Neural cell (in vitro differentiated cells): ENCODE measurements at regions not wholly inside any gene's neighbourhood (a gene's known extent, or its start where the extent isn't known, plus 50 kb on each side); places are given as distances from the start of the nearest gene placed in this dataset.

ENCODE experiments used
- H2AFZ ChIP-seq: fragments of 200-600, 300-800 bp; sonication (generic), shearing (Covaris generic); 2 replicates; pipeline ENCODE4 v1.6.0; 2014; ENCODE audit warnings: low read depth, mild to moderate bottlenecking, antibody characterized with exemption, low read length, moderate library complexity
- H3F3A ChIP-seq: fragments of 200-600 bp; shearing (Covaris generic); 2 replicates; pipeline ENCODE4 v1.6.1; 2016; ENCODE audit warnings: mild to moderate bottlenecking, moderate library complexity, mixed read lengths, antibody characterized with exemption, low read length; ENCODE audit not compliant: insufficient read depth, poor library complexity, severe bottlenecking
- H3K27ac ChIP-seq: fragments of 200-600, 300-800 bp; sonication (generic), shearing (Covaris generic); 2 replicates; pipeline ENCODE4 v1.5.1; 2014; ENCODE audit warnings: mild to moderate bottlenecking, low read length, moderate library complexity
- H3K27me3 ChIP-seq: fragments of 300-800, 200-600 bp; sonication (generic), shearing (Covaris generic); 2 replicates; pipeline ENCODE4 v1.6.0; 2014; ENCODE audit warnings: mild to moderate bottlenecking, low read depth, low read length, moderate library complexity; ENCODE audit not compliant: insufficient read depth
- H3K36me3 ChIP-seq: fragments of 300-800, 200-600 bp; sonication (generic), shearing (Covaris generic); 2 replicates; pipeline ENCODE4 v1.5.1; 2014; ENCODE audit warnings: mild to moderate bottlenecking, antibody characterized with exemption, low read length, moderate library complexity; ENCODE audit not compliant: insufficient read depth
- H3K4me2 ChIP-seq: fragments of 300-800, 200-600 bp; sonication (generic), shearing (Covaris generic); 2 replicates; pipeline ENCODE4 v1.6.0; 2014; ENCODE audit warnings: mild to moderate bottlenecking, low read length
- H3K4me3 ChIP-seq: fragments of 300-800, 200-600 bp; sonication (generic), shearing (Covaris generic); 2 replicates; pipeline ENCODE4 v1.5.1; 2014; ENCODE audit warnings: mild to moderate bottlenecking, low read length, moderate library complexity
- H3K79me2 ChIP-seq: fragments of 200-600 bp; shearing (Covaris generic); replicated peaks from 2 replicates; pipeline ENCODE4 v1.6.0; 2014; ENCODE audit warnings: mild to moderate bottlenecking, low read length, moderate library complexity; ENCODE audit not compliant: insufficient read depth
- H3K9ac ChIP-seq: fragments of 300-800, 200-600 bp; sonication (generic), shearing (Covaris generic); 2 replicates; pipeline ENCODE4 v1.6.1; 2016; ENCODE audit warnings: mild to moderate bottlenecking, low read length, mixed read lengths
- H3K9me2 ChIP-seq: fragments of 200-600 bp; shearing (Covaris generic); 2 replicates; pipeline ENCODE4 v1.6.1; 2016; ENCODE audit warnings: mild to moderate bottlenecking, low read length, mixed read lengths; ENCODE audit not compliant: insufficient read depth
- H3K9me3 ChIP-seq: fragments of 200-600, 300-800 bp; sonication (generic), shearing (Covaris generic); 2 replicates; pipeline ENCODE4 v1.6.1; 2016; ENCODE audit warnings: mild to moderate bottlenecking, mixed run types, low read length, moderate library complexity, mixed read lengths
- H4K20me1 ChIP-seq: fragments of 200-600 bp; shearing (Covaris generic); 2 replicates; pipeline ENCODE4 v1.6.1; 2016; ENCODE audit warnings: mild to moderate bottlenecking, mixed run types; ENCODE audit not compliant: insufficient read depth
- EP300 ChIP-seq: fragments of 450-650 bp; conservative IDR thresholded peaks from 2 replicates; pipeline ENCODE4 v1.6.1; 2014; ENCODE audit warnings: antibody characterized with exemption, mild to moderate bottlenecking, moderate library complexity; ENCODE audit not compliant: poor library complexity, severe bottlenecking
- EZH2 ChIP-seq: fragments of 200-600, 300-800 bp; shearing (Covaris generic), sonication (generic); IDR thresholded peaks from 2 replicates; pipeline ENCODE4 v1.6.1; 2014; ENCODE audit warnings: antibody characterized with exemption, low read length, borderline replicate concordance, mild to moderate bottlenecking; ENCODE audit not compliant: insufficient read depth, poor library complexity, severe bottlenecking
- MXI1 ChIP-seq: fragments of 450-650 bp; conservative IDR thresholded peaks from 2 replicates; pipeline ENCODE4 v1.6.1; 2014; ENCODE audit warnings: antibody characterized with exemption, mild to moderate bottlenecking; ENCODE audit not compliant: poor library complexity, severe bottlenecking
- POLR2AphosphoS5 ChIP-seq: IDR thresholded peaks from 2 replicates; pipeline ENCODE4 v1.6.1; 2012
- RAD21 ChIP-seq: fragments of 450-650 bp; conservative IDR thresholded peaks from 2 replicates; pipeline ENCODE4 v1.6.1; 2014; ENCODE audit warnings: antibody characterized with exemption, mild to moderate bottlenecking, moderate library complexity
- TAF1 ChIP-seq: IDR thresholded peaks from 2 replicates; pipeline ENCODE4 v1.6.1; 2012; ENCODE audit warnings: low read depth
- TF ChIP-seq, protein P1 (sequence below): IDR thresholded peaks from 2 replicates; pipeline ENCODE4 v1.6.1; 2012; ENCODE audit warnings: borderline replicate concordance
- TF ChIP-seq, protein P2 (sequence below): fragments of 450-650 bp; IDR thresholded peaks from 2 replicates; pipeline ENCODE4 v1.5.1; 2014; ENCODE audit warnings: antibody characterized with exemption, mild to moderate bottlenecking, moderate library complexity; ENCODE audit not compliant: poor library complexity, severe bottlenecking

DNA sequence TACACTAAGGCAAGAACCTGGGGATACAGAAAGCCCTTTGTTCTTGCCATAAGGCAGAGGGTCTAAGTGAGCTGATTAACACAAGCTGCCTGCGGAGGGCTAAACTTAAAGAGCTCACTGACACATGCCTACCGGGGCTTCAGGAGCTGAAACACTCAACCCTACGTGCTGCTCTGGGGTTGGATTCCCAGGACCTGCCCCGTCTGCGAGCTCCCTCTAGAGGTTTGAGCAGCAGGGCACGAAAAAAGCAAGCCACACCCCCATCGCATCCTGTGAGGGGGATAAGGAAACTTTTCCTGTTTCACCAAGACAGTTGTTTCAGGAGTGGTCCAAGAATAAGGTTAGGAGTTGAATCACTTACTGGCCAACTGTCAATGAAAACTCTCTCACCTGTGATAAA lies 562.1 kb downstream of the TMX3 start:
- Histone ChIP-seq H4K20me1 (no peaks in the 10 kb centered on the region), H3K27me3 (no peaks in the 10 kb centered on the region), H3K9me3 (no peaks in the 10 kb centered on the region), H3K9ac (no peak overlapping the region), H3F3A (no peaks in the 10 kb centered on the region), H3K27ac (no peak overlapping the region), H2AFZ (no peak overlapping the region), H3K79me2 (no peaks in the 10 kb centered on the region), H3K4me2 (no peak overlapping the region), H3K9me2 (no peaks in the 10 kb centered on the region), H3K36me3 (no peaks in the 10 kb centered on the region), H3K4me3 (no peak overlapping the region)
- TF ChIP-seq EP300 (no peak), RAD21 (no peak), TAF1 (no peak), EZH2 (no peak), POLR2AphosphoS5 (no peak), MXI1 (no peak)
- TF ChIP-seq, protein P1, sequence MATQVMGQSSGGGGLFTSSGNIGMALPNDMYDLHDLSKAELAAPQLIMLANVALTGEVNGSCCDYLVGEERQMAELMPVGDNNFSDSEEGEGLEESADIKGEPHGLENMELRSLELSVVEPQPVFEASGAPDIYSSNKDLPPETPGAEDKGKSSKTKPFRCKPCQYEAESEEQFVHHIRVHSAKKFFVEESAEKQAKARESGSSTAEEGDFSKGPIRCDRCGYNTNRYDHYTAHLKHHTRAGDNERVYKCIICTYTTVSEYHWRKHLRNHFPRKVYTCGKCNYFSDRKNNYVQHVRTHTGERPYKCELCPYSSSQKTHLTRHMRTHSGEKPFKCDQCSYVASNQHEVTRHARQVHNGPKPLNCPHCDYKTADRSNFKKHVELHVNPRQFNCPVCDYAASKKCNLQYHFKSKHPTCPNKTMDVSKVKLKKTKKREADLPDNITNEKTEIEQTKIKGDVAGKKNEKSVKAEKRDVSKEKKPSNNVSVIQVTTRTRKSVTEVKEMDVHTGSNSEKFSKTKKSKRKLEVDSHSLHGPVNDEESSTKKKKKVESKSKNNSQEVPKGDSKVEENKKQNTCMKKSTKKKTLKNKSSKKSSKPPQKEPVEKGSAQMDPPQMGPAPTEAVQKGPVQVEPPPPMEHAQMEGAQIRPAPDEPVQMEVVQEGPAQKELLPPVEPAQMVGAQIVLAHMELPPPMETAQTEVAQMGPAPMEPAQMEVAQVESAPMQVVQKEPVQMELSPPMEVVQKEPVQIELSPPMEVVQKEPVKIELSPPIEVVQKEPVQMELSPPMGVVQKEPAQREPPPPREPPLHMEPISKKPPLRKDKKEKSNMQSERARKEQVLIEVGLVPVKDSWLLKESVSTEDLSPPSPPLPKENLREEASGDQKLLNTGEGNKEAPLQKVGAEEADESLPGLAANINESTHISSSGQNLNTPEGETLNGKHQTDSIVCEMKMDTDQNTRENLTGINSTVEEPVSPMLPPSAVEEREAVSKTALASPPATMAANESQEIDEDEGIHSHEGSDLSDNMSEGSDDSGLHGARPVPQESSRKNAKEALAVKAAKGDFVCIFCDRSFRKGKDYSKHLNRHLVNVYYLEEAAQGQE = no peak
- TF ChIP-seq, protein P2, sequence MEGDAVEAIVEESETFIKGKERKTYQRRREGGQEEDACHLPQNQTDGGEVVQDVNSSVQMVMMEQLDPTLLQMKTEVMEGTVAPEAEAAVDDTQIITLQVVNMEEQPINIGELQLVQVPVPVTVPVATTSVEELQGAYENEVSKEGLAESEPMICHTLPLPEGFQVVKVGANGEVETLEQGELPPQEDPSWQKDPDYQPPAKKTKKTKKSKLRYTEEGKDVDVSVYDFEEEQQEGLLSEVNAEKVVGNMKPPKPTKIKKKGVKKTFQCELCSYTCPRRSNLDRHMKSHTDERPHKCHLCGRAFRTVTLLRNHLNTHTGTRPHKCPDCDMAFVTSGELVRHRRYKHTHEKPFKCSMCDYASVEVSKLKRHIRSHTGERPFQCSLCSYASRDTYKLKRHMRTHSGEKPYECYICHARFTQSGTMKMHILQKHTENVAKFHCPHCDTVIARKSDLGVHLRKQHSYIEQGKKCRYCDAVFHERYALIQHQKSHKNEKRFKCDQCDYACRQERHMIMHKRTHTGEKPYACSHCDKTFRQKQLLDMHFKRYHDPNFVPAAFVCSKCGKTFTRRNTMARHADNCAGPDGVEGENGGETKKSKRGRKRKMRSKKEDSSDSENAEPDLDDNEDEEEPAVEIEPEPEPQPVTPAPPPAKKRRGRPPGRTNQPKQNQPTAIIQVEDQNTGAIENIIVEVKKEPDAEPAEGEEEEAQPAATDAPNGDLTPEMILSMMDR = no peak

DNA sequence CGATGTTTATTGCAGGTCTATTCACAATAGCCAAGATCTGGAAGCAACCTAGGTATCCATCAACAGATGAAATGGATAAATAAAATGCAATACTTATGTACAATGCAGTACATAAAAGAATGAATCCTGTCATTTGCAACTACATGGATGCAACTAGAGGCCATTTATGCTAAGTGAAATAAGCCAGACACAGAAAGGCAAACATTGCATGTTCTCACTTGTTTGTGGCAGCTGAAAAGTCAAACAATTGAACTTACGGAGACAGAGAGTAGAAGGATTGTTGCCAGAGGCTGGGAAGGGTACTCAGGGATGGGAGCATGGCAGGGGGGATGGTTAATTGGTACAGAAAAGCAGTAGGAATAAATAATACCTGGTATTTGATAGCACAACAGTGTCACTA lies 563.9 kb downstream of the TMX3 start:
- Histone ChIP-seq H3K9me3 (no peaks in the 10 kb centered on the region), H3K9ac (no peak overlapping the region), H3K9me2 (no peaks in the 10 kb centered on the region), H3K4me2 (no peak overlapping the region), H3K79me2 (no peaks in the 10 kb centered on the region), H3K27me3 (no peaks in the 10 kb centered on the region), H4K20me1 (no peaks in the 10 kb centered on the region), H3K27ac (no peak overlapping the region), H3F3A (no peaks in the 10 kb centered on the region), H2AFZ (no peak overlapping the region), H3K4me3 (no peak overlapping the region), H3K36me3 (no peaks in the 10 kb centered on the region)
- TF ChIP-seq POLR2AphosphoS5 = peak; percentile 14
- TF ChIP-seq, protein P1 = no peak
